GM21723 (cell line): ENCODE measurements at regions not wholly inside any gene's neighbourhood (a gene's known extent, or its start where the extent isn't known, plus 50 kb on each side); places are given as distances from the start of the nearest gene placed in this dataset.
"Not testable (repeated sequence)": the region's sequence is repeated elsewhere in the genome, so short reads cannot be mapped to it uniquely, and the experiment has no call there.

Experiments used
- ATAC-seq: cut with Tn5 transposase; IDR thresholded peaks from one replicate; pipeline ENCODE4 v1.9.1; 2021; ENCODE audit warnings: mild to moderate bottlenecking, moderate library complexity; ENCODE audit not compliant: unreplicated experiment

GRCh38 chr12:65675141-65675621, 149.1 kb upstream of the HMGA2 start:
- ATAC-seq: no peak

- ATAC-seq: not testable (repeated sequence)
Measured at GRCh38 chr12:65678172-65678571, 146.1 kb upstream of the HMGA2 start.

GRCh38 chr12:65681226-65681625, 143.1 kb upstream of the HMGA2 start:
- ATAC-seq: no peak

- ATAC-seq: no peak
Measured at GRCh38 chr12:65682112-65682511, 142.2 kb upstream of the HMGA2 start.

- no peak for ATAC-seq
Measured at GRCh38 chr12:65684906-65685305, 139.4 kb upstream of the HMGA2 start.

GRCh38 chr12:65685514-65685913, 138.8 kb upstream of the HMGA2 start:
- no peak for ATAC-seq

- no peak for ATAC-seq
Measured at GRCh38 chr12:65689508-65689907, 134.8 kb upstream of the HMGA2 start.

GRCh38 chr12:65690477-65690876, 133.8 kb upstream of the HMGA2 start:
- no peak for ATAC-seq

- ATAC-seq: no peak
Measured at GRCh38 chr12:65694130-65694529, 130.2 kb upstream of the HMGA2 start.

GRCh38 chr12:65695113-65695865, 129.0 kb upstream of the HMGA2 start:
- ATAC-seq: no peak

- ATAC-seq: no peak
Measured at GRCh38 chr12:65696227-65696626, 128.1 kb upstream of the HMGA2 start.

- ATAC-seq: no peak
Measured at GRCh38 chr12:65699251-65699650, 125.0 kb upstream of the HMGA2 start.

GRCh38 chr12:65703176-65703575, 121.1 kb upstream of the HMGA2 start:
- ATAC-seq: no peak

- no peak for ATAC-seq
Measured at GRCh38 chr12:65705380-65705876, 118.9 kb upstream of the HMGA2 start.

- no peak for ATAC-seq
Measured at GRCh38 chr12:65707051-65707450, 117.2 kb upstream of the HMGA2 start.

GRCh38 chr12:65712260-65713004, 111.9 kb upstream of the HMGA2 start:
- no peak for ATAC-seq

GRCh38 chr12:65715961-65716360, 108.3 kb upstream of the HMGA2 start:
- no peak for ATAC-seq

GRCh38 chr12:65720136-65721130, 103.8 kb upstream of the HMGA2 start:
- ATAC-seq: no peak

GRCh38 chr12:65721541-65722190, 102.6 kb upstream of the HMGA2 start:
- ATAC-seq: no peak

- no peak for ATAC-seq
Measured at GRCh38 chr12:65725376-65725775, 98.9 kb upstream of the HMGA2 start.
